ENCODE measurements at regions not wholly inside any gene's neighbourhood (a gene's known extent, or its start where the extent isn't known, plus 50 kb on each side); places are given as distances from the start of the nearest gene placed in this dataset.

DNA sequence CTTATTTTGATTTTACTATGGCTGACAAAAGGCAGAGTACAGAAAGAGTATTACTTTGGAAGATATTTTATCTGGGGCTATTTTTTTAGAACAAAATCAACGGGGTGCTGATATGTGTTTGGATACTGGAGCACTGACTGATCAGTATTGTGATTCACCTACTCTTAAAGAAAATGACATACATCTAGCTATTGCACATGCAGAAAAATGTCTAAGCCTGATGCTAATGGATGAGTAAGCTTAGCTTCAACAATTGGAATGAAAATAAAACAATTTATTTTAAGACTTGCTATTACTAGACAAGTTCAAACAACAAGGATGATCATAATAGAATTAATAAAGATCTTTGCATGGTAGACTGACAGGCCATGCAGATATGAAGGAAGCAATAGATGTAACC lies 262.0 kb downstream of the PPP1R2C start:
- H3K36me3 ChIP-seq (ENCODE audit: control insufficient read depth, insufficient read depth, low read length) = no peaks in the 10 kb centered on the region
- no peak for FAIRE-seq
- TF ChIP-seq, protein P1, sequence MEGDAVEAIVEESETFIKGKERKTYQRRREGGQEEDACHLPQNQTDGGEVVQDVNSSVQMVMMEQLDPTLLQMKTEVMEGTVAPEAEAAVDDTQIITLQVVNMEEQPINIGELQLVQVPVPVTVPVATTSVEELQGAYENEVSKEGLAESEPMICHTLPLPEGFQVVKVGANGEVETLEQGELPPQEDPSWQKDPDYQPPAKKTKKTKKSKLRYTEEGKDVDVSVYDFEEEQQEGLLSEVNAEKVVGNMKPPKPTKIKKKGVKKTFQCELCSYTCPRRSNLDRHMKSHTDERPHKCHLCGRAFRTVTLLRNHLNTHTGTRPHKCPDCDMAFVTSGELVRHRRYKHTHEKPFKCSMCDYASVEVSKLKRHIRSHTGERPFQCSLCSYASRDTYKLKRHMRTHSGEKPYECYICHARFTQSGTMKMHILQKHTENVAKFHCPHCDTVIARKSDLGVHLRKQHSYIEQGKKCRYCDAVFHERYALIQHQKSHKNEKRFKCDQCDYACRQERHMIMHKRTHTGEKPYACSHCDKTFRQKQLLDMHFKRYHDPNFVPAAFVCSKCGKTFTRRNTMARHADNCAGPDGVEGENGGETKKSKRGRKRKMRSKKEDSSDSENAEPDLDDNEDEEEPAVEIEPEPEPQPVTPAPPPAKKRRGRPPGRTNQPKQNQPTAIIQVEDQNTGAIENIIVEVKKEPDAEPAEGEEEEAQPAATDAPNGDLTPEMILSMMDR (IDR thresholded peaks at IDR 0.05; ENCODE audit: insufficient read depth, low read length, severe bottlenecking) = no peak
- no peak overlapping the region for H3K4me3 ChIP-seq (ENCODE audit: low read depth, low read length)
- peak; percentile 59 for DNase-seq (ENCODE audit: low read depth)
- H3K27me3 ChIP-seq (ENCODE audit: control insufficient read depth, insufficient read depth, low read length) = no peaks in the 10 kb centered on the region

DNA sequence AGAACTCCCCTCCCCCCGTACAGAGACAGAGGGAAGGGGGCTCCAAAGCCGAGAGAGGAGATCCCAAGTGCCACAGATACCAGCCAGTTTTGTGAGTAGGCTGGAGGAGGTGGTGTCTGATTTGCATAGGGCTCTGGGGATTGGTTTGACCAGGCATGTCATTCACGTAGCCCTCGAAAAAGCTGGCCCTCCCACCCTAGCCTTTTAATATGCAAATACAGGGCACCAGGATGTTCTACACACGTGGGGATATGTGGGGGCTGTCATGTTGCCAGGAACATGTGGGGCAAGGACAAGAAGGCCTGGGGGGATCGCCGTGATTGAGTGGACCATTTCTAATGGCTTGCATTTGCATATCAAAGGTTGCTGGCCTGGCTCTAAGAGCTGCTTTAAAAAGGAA lies 272.9 kb downstream of the PPP1R2C start:
- DNase-seq (ENCODE audit: low read depth) = no peak
- Histone ChIP-seq H3K36me3 (ENCODE audit: control insufficient read depth, insufficient read depth, low read length) (no peaks in the 10 kb centered on the region), H3K27me3 (ENCODE audit: control insufficient read depth, insufficient read depth, low read length) (no peaks in the 10 kb centered on the region), H3K4me3 (ENCODE audit: low read depth, low read length) (no peak overlapping the region)
- TF ChIP-seq, protein P1 (IDR thresholded peaks at IDR 0.05; ENCODE audit: insufficient read depth, low read length, severe bottlenecking) = no peak
- no peak for FAIRE-seq

DNA sequence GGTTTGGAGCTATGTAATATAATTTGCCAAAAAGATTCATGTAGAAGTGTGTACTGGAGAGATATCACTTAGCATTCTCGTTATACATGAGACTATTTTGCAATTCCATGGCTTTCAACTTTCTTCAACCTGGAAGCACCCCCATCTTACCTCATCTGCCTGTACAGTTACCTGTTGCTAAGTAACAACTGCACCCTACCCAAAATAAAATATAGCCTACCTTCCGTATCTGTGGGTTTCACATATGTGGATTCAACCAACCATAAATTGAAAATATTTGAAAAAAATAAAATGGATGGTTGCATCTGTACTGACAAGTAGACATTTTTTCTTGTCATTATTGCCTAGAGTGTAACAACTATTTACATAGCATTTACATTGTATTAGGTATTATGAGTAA lies 278.3 kb downstream of the PPP1R2C start:
- H3K4me3 ChIP-seq (ENCODE audit: low read depth, low read length) = no peak overlapping the region
- FAIRE-seq (no peak), DNase-seq (ENCODE audit: low read depth) (no peak)
- TF ChIP-seq, protein P1 (IDR thresholded peaks at IDR 0.05; ENCODE audit: insufficient read depth, low read length, severe bottlenecking) = no peak
- no peaks in the 10 kb centered on the region for H3K36me3 ChIP-seq (ENCODE audit: control insufficient read depth, insufficient read depth, low read length)
- H3K27me3 ChIP-seq (ENCODE audit: control insufficient read depth, insufficient read depth, low read length) = no peaks in the 10 kb centered on the region

DNA sequence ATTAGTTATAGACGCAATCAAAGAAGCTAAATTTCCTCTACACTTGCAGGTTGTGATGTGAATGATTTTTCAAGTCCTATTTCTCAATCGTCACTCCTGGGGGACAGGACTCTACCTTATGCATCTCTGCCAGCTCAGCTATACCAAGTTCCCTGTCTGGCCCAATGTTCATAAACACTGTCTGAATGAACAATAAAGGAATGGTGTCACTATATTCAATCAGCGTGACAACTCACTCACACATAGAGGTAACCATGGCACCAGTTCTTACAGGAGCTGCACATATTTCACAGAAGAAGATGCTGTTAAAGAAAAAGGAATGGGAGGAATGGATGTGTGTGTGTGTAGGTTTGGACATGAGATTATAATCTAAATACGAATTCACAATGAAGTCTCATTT lies 280.6 kb downstream of the PPP1R2C start:
- FAIRE-seq (no peak), DNase-seq (ENCODE audit: low read depth) (no peak)
- no peaks in the 10 kb centered on the region for H3K27me3 ChIP-seq (ENCODE audit: control insufficient read depth, insufficient read depth, low read length)
- H3K36me3 ChIP-seq (ENCODE audit: control insufficient read depth, insufficient read depth, low read length) = no peaks in the 10 kb centered on the region
- TF ChIP-seq, protein P1 (IDR thresholded peaks at IDR 0.05; ENCODE audit: insufficient read depth, low read length, severe bottlenecking) = no peak
- no peak overlapping the region for H3K4me3 ChIP-seq (ENCODE audit: low read depth, low read length)

DNA sequence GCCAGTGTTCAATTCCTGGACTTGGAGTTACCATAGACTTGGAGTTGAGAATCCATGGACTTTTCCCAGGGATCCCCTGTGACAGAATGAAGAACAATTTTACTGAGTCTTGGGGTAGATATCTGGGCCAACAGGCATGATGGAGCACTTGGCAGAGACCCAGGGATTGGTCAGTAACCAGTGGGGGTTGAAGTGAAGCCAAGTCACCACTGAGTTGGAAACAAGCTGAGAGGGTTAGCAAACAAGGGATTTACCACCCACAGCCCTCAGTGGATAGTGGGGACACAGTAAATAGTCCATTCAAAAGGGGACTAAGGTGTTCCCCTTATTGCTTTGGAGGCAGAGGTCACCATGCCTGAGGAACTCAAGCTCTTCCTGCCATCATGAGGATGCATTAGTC lies 281.7 kb downstream of the PPP1R2C start:
- H3K4me3 ChIP-seq (ENCODE audit: low read depth, low read length) = no peak overlapping the region
- FAIRE-seq (no peak), DNase-seq (ENCODE audit: low read depth) (no peak)
- TF ChIP-seq, protein P1 (IDR thresholded peaks at IDR 0.05; ENCODE audit: insufficient read depth, low read length, severe bottlenecking) = no peak
- no peaks in the 10 kb centered on the region for H3K27me3 ChIP-seq (ENCODE audit: control insufficient read depth, insufficient read depth, low read length)
- H3K36me3 ChIP-seq (ENCODE audit: control insufficient read depth, insufficient read depth, low read length) = no peaks in the 10 kb centered on the region

DNA sequence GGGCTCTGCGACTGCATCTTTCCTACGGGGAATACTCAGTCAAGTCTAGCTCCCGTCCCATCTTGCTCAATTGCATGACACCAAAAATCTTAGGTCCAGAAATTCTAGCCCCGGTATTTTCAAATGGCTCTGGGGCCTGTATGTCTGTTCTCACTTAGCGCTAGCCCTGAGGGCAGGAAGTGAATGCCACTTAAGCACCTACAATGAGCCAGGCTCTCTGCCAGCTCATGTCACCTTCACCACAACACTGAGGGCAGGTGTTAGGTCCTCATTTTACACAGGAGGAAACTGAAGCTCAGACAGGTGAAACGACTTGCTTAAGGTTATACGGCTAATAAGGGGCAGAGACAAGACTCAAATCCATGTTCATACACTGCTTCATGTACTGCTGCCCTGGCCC lies 282.8 kb downstream of the PPP1R2C start:
- TF ChIP-seq, protein P1 (IDR thresholded peaks at IDR 0.05; ENCODE audit: insufficient read depth, low read length, severe bottlenecking) = no peak
- Histone ChIP-seq H3K27me3 (ENCODE audit: control insufficient read depth, insufficient read depth, low read length) (no peaks in the 10 kb centered on the region), H3K4me3 (ENCODE audit: low read depth, low read length) (no peak overlapping the region), H3K36me3 (ENCODE audit: control insufficient read depth, insufficient read depth, low read length) (no peaks in the 10 kb centered on the region)
- FAIRE-seq (no peak), DNase-seq (ENCODE audit: low read depth) (no peak)
